Hematopoietic multipotent progenitor cell treated with erythropoietin and hydrocortisone succinate and interleukin-3 and kit ligand, for 8 days (in vitro differentiated cells): ENCODE measurements at regions not wholly inside any gene's neighbourhood (a gene's known extent, or its start where the extent isn't known, plus 50 kb on each side); places are given as distances from the start of the nearest gene placed in this dataset.

Source experiments
- DNase-seq: peaks from one replicate; pipeline ENCODE4 v3.0.0-alpha.2; 2015

DNA sequence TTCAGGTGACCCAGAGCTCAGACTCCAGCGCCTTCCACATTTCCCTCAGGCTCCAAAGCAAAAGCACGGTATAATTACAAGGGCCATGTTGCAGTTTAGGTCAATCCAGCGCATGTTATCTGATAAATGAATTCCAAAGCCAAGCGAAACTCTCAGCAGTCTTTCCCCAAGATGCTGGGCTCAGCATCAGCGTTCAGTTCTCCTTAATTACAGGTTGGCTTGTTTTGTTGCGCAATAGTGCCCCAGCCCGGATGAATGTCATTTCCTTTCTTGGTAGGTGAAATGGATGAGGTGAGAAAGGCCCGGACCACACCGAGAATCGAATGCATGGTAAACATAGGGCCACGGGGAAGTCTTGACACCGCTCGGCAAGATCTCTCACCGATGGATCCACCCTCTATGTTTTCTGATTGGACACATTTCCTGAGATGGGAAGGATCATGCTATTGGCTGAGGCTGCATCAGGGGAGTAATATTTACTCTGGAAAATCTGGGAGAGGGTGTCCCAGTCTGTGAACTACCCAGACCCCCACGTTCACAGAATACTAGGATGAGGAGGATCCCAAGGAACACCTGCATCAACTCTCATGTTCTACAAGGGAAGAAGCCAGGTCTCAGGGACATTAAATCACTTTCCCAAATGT, 221.2 kb upstream of the ANKRD55 start:
- DNase-seq = no peak

GRCh38 chr5:56451742-56452141, 218.6 kb upstream of the ANKRD55 start:
- no peak for DNase-seq

DNA sequence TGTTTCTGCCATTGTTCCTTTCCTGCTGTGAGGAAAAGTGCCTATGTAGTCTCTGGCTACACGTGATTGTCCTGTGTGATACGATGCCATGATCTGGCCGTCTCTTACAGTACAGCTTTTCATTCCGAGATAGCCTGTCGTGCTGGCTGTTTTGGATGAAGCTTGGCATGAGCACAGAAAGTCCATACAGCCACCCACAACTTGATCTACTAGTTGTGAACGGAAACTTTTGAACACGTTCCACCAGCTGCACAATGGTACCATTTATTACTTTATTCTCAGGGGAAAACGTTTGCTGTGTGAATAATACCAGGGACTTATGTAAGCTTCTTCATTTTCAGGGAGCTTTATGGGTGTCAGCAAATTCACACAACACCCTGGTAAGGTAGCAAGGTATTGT, 217.6 kb upstream of the ANKRD55 start:
- DNase-seq = no peak

DNA sequence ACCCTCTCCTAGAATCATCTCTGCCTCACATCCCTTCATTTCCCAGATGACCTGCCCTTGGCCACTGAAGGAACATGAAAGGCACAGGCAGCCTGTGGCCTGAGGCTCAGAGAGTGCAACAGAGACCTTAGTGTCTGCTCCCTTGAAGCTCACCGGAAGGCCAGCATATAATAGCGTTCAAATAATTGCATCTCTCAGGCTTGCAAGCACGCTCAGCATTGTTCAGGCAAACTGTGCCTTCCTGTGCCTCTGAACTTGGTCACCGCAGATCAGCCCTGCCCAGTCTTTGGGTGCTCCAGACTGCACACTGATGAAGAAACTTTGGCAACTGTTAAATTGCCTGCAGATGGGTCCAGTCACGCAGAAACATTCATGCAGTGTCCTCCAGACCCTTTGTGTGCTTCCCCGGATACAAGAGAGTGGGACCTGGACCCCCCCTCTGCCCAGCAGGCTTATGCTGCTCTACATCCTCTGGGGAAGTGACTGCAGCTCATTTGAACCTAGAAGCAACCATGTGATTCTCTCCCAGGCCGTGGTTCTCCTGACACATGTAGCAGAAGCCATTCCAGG, 216.0 kb upstream of the ANKRD55 start:
- no peak for DNase-seq

DNA sequence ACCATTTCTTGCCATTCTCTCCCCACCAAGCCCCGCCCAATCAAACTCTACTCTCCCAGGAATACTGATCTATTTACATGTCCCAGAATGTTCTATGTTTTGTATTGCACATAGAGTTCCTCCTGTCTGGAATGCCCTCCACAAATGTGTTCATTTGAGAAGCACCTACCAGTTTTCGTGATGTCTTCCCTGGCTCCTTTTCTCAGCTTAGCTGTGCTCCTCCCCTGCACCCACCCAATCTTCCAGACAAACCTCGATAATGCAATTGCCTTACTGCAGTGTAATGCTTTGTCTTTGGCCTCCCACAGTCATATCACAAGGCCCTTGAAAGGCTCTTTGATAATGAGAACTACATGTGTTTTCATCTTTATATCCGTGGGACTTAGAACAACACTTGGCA, 214.5 kb upstream of the ANKRD55 start:
- no peak for DNase-seq

GRCh38 chr5:56447232-56447631, 214.1 kb upstream of the ANKRD55 start:
- no peak for DNase-seq

- no peak for DNase-seq
These were observed 213.6 kb upstream of the ANKRD55 start for GRCh38 chr5:56446728-56447127.

DNA sequence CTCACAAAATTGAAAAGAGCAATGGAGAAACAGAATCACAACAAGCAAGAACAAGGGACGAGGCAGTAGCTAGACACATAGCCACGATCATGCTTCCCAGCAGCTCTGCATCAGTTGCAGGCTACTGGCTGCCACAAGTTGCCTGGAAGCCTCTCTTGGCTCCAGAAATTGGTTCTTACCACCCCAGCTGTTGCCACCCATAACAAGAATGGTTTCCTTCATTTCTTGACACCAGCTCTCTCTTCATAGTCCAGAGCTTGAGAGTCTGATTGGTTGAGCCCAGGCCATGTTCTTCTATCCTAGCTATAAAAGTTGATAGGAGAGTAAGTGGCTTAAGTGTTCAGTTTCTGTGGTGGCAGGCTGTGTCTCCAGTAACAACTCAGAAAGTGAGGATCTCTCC, 210.7 kb upstream of the ANKRD55 start:
- DNase-seq = no peak

GRCh38 chr5:56440871-56441740, 208.0 kb upstream of the ANKRD55 start:
- DNase-seq = no peak

GRCh38 chr5:56434986-56435385, 201.9 kb upstream of the ANKRD55 start:
- no peak for DNase-seq

GRCh38 chr5:56433039-56433617, 200.0 kb upstream of the ANKRD55 start:
- DNase-seq = no peak

DNA sequence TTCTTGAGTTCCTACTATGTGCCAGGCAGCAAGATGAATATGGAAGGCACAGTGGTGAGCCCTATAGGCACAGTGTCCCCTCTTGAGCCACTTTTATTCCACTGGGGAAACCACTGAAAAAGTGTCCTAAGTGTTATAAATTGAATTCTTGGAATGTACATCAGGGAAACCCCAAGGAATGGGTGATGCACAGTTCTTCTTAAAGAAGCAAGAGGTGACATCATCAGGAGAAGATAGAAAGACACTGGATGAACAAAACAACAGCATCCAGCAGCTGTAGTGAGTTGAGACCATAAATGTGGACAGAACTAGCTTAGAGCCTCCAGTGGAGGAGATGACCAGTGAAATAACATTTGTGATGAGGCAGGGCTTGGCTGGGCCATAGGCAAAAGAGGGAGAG, 199.2 kb upstream of the ANKRD55 start:
- DNase-seq = no peak

- no peak for DNase-seq
These were observed 197.3 kb upstream of the ANKRD55 start for GRCh38 chr5:56430422-56430821.

DNA sequence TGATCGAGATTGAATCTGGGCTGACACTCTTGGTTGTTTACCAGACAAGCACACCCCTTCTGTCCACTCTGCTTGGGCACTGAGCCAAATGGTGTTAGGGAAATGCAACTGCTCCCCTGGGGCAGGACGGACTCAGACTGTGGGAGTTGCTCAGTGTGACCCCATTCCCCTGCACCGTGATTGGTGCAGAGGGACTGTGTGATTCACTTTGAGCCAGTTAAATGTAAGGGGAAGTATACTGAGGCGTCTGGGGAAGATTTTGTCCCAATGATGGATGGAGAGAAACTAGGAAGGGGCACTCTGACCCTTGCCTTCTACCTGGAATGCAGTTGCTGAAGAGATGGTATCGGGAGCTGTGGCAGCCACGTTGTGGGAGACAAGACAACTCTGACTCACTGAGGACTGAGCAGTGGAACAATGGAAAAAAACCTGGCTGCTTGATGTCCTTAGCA, 196.0 kb upstream of the ANKRD55 start:
- DNase-seq = no peak

DNA sequence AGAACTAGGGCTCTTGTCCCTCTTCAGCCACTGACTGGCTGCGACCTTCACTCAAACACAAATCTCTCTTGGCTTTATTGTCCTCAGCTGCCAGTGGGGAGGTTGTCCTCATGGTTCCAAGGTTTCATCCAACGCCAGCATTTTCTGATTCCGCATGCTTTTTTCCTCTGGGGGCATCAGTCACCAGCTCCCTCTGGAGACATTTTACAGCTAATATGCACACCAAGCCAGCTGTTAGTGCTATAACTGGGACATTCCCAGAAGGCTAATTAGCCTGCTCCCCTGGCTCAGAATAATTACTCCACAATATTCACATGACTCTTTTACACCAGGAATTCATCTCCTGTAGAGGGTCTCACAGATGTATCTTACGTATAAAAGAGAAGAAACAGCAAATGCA, 193.6 kb upstream of the ANKRD55 start:
- no peak for DNase-seq

- no peak for DNase-seq
These were observed 189.1 kb upstream of the ANKRD55 start for GRCh38 chr5:56422076-56422762.

DNA sequence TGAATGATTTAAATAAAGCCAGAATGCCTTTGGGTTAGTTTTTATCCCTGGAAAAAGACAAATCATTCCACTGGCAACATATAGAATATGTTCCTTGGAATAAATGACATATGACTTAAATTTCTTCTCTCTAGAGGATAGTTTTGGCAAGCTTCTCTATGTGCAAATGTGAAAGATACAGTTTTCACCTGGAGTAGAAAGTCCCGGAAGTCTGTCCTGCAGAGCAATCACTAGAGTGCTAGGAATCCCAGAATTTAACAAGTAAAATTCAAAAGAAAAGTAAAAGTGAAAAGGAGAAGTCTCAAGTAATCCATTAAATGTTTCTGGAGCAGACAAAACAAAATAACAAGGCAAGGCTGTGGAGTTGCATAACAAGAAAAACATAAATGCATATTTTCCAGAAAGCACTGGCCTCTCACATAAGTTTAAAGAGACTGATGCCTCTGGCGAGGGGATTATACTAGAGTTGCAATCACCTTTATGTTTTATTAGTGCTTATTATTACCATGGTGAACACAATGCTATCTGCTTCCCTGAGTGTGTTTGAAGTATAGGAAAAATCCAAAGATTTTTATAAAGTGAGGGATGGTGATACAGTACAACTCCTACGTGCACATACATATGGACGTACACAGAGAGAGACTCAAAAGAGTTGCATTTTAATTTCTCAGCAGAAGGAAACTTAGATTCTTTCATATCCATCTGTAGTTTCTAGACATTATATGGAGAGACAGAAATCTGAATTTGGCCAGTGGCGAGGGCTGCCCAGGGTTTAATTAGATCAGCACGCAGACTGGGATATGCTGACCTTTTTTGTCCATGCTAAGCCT, 188.3 kb upstream of the ANKRD55 start:
- no peak for DNase-seq

DNA sequence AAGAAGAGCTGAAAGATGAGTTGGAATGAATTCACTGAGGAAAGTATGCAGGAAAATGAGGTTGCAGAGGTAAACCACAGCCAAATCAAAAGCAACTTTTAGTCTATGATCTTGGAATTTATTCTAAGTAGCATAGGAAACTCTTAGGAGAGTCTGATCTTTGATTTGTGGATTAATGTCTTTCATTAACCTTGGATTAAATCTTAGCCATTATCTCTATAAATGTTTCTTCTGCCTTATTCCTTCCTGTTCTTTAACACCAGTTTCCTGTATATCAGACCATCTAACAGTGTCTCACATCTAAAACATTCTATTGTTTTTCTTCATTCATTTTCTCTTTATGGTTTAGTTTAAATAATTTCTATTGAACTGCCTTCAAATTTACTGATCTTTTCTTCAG, 187.2 kb upstream of the ANKRD55 start:
- DNase-seq = no peak

- DNase-seq = no peak
These were observed 186.5 kb upstream of the ANKRD55 start for GRCh38 chr5:56419667-56420066.

DNA sequence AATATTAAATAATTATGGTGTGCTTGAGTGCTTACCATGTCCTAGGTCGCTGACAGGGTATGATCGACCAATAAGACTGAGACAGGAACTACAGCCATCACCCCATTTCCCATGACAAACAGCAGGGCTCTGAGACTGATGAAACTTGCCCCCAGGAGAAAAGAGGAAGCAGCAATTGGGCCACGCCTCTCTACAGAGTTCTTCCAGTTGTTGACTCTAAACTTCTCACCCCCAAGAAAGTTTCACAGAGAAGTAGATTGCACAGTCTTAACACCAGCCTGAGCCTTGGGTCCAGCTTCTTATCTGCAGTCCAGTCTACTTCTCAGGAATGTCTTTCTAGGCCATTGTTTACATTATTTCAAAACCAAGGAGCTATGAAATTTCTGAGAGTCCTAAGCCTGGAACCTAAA, 182.2 kb upstream of the ANKRD55 start:
- DNase-seq = peak; percentile 67

DNA sequence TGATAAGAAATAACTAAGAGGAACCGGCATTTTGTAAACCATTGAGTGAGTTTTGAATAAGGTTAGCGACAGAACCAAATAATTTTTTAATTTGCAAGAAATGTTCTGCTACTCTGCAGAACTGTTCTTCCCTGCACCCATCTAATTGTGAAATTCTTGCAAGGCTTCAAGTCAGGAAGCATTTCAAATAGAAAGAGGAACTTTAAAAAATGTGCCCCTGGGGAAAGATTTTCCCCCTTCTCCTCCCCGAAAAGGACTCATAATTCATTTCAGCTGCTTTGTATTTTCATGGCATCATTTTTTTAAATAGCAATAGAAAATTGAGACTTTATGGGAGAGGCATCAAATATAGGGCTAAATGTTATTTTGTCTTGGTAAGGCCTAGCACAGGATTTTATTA, 180.9 kb upstream of the ANKRD55 start:
- no peak for DNase-seq

- DNase-seq = no peak
These were observed 180.4 kb upstream of the ANKRD55 start for GRCh38 chr5:56413546-56413945.
